DOHH2 (cell line): ENCODE measurements at regions not wholly inside any gene's neighbourhood (a gene's known extent, or its start where the extent isn't known, plus 50 kb on each side); places are given as distances from the start of the nearest gene placed in this dataset.

Experiments used
- CTCF ChIP-seq: fragments of 200-600 bp; sonication (generic); IDR thresholded peaks from one replicate; pipeline ENCODE4 v1.5.1; 2014; ENCODE audit warnings: antibody characterized with exemption, mild to moderate bottlenecking, low read depth, low read length; ENCODE audit not compliant: poor library complexity, severe bottlenecking
- EZH2phosphoT487 ChIP-seq: fragments of 200-600 bp; sonication (generic); IDR thresholded peaks from 2 replicates; pipeline ENCODE4 v1.6.1; 2017; ENCODE audit warnings: borderline replicate concordance, mild to moderate bottlenecking, antibody characterized with exemption, low read length, moderate library complexity, mixed read lengths

GRCh38 chr6:166862287-166862977, 93.9 kb downstream of the RNASET2 start:
- TF ChIP-seq CTCF, result no peak
- TF ChIP-seq EZH2phosphoT487, result 0 out of 2 replicates have a peak, but pooled peaks have one; percentile 92
